Stimulated activated CD4-positive, alpha-beta T cell treated with anti-CD3 and anti-CD28 coated beads, Interleukin-1b, Interleukin-23, amount 100 ng/mL, for 24 hours (primary cell): ENCODE measurements at regions not wholly inside any gene's neighbourhood (a gene's known extent, or its start where the extent isn't known, plus 50 kb on each side); places are given as distances from the start of the nearest gene placed in this dataset.

Experiments
- DNase-seq, 4 experiments: peaks; one replicate each; pipeline ENCODE4 v3.0.0-alpha.2; 2020; ENCODE audit warnings: low read depth in 4 of 4, low spot score in 1 of 4

- DNase-seq, result no peak
Measured at GRCh38 chr2:8255448-8255800, 426.4 kb upstream of the ID2 start.

GRCh38 chr2:8256905-8257304 is 425.0 kb upstream of the ID2 start:
- DNase-seq, result no peak

GRCh38 chr2:8257502-8257901 is 424.4 kb upstream of the ID2 start:
- no peak for DNase-seq

- DNase-seq, result no peak
Measured at GRCh38 chr2:8258406-8258805, 423.4 kb upstream of the ID2 start.

- DNase-seq, result no peak
Measured at GRCh38 chr2:8259106-8259840, 422.6 kb upstream of the ID2 start.

GRCh38 chr2:8259841-8260178 is 422.0 kb upstream of the ID2 start:
- DNase-seq, result no peak

- DNase-seq, result no peak
Measured at GRCh38 chr2:8260213-8260612, 421.6 kb upstream of the ID2 start.

- no peak for DNase-seq
Measured at GRCh38 chr2:8263901-8264300, 418.0 kb upstream of the ID2 start.

- DNase-seq, result no peak
Measured at GRCh38 chr2:8264981-8265380, 416.9 kb upstream of the ID2 start.

- DNase-seq, result no peak
Measured at GRCh38 chr2:8265476-8266226, 416.2 kb upstream of the ID2 start.

- DNase-seq, result no peak
Measured at GRCh38 chr2:8266563-8266962, 415.3 kb upstream of the ID2 start.

- DNase-seq, result no peak
Measured at GRCh38 chr2:8267048-8267447, 414.8 kb upstream of the ID2 start.

GRCh38 chr2:8267721-8268120 is 414.1 kb upstream of the ID2 start:
- DNase-seq, result no peak

GRCh38 chr2:8268172-8268783 is 413.6 kb upstream of the ID2 start:
- no peak for DNase-seq

- DNase-seq, result no peak
Measured at GRCh38 chr2:8270699-8271098, 411.2 kb upstream of the ID2 start.

- DNase-seq, result no peak
Measured at GRCh38 chr2:8271461-8271860, 410.4 kb upstream of the ID2 start.

- no peak for DNase-seq
Measured at GRCh38 chr2:8276026-8276425, 405.8 kb upstream of the ID2 start.

- no peak for DNase-seq
Measured at GRCh38 chr2:8277921-8278571, 403.8 kb upstream of the ID2 start.

GRCh38 chr2:8278709-8279354 is 403.0 kb upstream of the ID2 start:
- DNase-seq, result no peak

- no peak for DNase-seq
Measured at GRCh38 chr2:8279506-8279905, 402.4 kb upstream of the ID2 start.

GRCh38 chr2:8281234-8281633 is 400.6 kb upstream of the ID2 start:
- DNase-seq, result no peak
